Progenitor cell of endocrine pancreas (in vitro differentiated cells): ENCODE measurements at regions not wholly inside any gene's neighbourhood (a gene's known extent, or its start where the extent isn't known, plus 50 kb on each side); places are given as distances from the start of the nearest gene placed in this dataset.

ENCODE experiments used
- DNase-seq: peaks from one replicate; pipeline ENCODE4 v3.0.0; 2021; ENCODE audit warnings: low spot score; ENCODE audit not compliant: unreplicated experiment
- H3K27ac Mint-ChIP-seq: 2 replicates; pipeline ENCODE4 v1.8.0; 2021; ENCODE audit warnings: mild to moderate bottlenecking, moderate library complexity, mixed read lengths
- H3K27me3 Mint-ChIP-seq: 2 replicates; pipeline ENCODE4 v1.8.0; 2021; ENCODE audit warnings: mixed read lengths
- H3K36me3 Mint-ChIP-seq: 2 replicates; pipeline ENCODE4 v1.8.0; 2022; ENCODE audit warnings: mixed read lengths; ENCODE audit not compliant: insufficient read depth
- H3K4me1 Mint-ChIP-seq: 2 replicates; pipeline ENCODE4 v1.8.0; 2021; ENCODE audit warnings: low read depth, mixed read lengths
- H3K4me3 Mint-ChIP-seq: 2 replicates; pipeline ENCODE4 v1.8.0; 2021; ENCODE audit warnings: low read depth, mild to moderate bottlenecking, moderate library complexity, mixed read lengths
- H3K9me3 Mint-ChIP-seq: 2 replicates; pipeline ENCODE4 v1.8.0; 2021; ENCODE audit warnings: low read depth, mixed read lengths
- TF ChIP-seq, protein P1 (sequence below): fragments of 200-600 bp; sonication (generic); IDR thresholded peaks from one replicate; pipeline ENCODE4 v1.5.0; 2021; ENCODE audit warnings: antibody characterized with exemption, mild to moderate bottlenecking; ENCODE audit not compliant: unreplicated experiment

GRCh38 chr4:106496061-106496460 is 127.5 kb upstream of the GIMD1 start:
- peaks cover 2% of the 10 kb centered on the region for H3K36me3 Mint-ChIP-seq
- H3K9me3 Mint-ChIP-seq, result peaks cover 5% of the 10 kb centered on the region
- no peaks in the 10 kb centered on the region for H3K4me1 Mint-ChIP-seq
- TF ChIP-seq, protein P1, sequence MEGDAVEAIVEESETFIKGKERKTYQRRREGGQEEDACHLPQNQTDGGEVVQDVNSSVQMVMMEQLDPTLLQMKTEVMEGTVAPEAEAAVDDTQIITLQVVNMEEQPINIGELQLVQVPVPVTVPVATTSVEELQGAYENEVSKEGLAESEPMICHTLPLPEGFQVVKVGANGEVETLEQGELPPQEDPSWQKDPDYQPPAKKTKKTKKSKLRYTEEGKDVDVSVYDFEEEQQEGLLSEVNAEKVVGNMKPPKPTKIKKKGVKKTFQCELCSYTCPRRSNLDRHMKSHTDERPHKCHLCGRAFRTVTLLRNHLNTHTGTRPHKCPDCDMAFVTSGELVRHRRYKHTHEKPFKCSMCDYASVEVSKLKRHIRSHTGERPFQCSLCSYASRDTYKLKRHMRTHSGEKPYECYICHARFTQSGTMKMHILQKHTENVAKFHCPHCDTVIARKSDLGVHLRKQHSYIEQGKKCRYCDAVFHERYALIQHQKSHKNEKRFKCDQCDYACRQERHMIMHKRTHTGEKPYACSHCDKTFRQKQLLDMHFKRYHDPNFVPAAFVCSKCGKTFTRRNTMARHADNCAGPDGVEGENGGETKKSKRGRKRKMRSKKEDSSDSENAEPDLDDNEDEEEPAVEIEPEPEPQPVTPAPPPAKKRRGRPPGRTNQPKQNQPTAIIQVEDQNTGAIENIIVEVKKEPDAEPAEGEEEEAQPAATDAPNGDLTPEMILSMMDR, result no peak
- no peaks in the 10 kb centered on the region for H3K27me3 Mint-ChIP-seq
- no peak for DNase-seq
- H3K4me3 Mint-ChIP-seq, result no peak overlapping the region
- H3K27ac Mint-ChIP-seq, result no peak overlapping the region

DNA sequence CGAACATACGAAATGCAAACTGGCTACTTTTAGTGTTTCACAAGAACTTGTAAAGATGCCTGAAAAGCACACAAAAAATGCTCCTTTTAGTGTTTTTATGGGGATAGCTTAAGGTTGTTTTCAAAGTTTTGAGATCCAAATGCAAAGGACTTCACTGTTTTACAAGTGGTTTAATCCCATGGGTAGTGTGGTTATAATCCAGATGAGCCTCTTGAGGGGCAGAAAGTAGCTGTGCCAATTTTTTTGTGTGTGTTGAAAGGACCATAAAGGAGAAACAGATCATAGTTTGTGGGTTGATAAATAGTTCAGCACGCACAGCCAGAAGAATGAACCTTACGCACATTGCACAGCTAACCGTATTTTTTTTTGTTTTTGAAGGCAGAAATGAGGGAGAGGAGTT is 126.9 kb upstream of the GIMD1 start:
- TF ChIP-seq, protein P1, result no peak
- no peak overlapping the region for H3K27ac Mint-ChIP-seq
- no peak overlapping the region for H3K4me3 Mint-ChIP-seq
- no peaks in the 10 kb centered on the region for H3K4me1 Mint-ChIP-seq
- peaks cover 5% of the 10 kb centered on the region for H3K9me3 Mint-ChIP-seq
- no peak for DNase-seq
- peaks cover 2% of the 10 kb centered on the region for H3K36me3 Mint-ChIP-seq
- no peaks in the 10 kb centered on the region for H3K27me3 Mint-ChIP-seq

GRCh38 chr4:106494066-106494465 is 125.5 kb upstream of the GIMD1 start:
- Mint-ChIP-seq H3K27ac (no peak overlapping the region), H3K4me1 (no peaks in the 10 kb centered on the region), H3K9me3 (peaks cover 3% of the 10 kb centered on the region), H3K36me3 (peaks cover 2% of the 10 kb centered on the region), H3K4me3 (no peak overlapping the region), H3K27me3 (no peaks in the 10 kb centered on the region)
- no peak for DNase-seq
- TF ChIP-seq, protein P1, result no peak

DNA sequence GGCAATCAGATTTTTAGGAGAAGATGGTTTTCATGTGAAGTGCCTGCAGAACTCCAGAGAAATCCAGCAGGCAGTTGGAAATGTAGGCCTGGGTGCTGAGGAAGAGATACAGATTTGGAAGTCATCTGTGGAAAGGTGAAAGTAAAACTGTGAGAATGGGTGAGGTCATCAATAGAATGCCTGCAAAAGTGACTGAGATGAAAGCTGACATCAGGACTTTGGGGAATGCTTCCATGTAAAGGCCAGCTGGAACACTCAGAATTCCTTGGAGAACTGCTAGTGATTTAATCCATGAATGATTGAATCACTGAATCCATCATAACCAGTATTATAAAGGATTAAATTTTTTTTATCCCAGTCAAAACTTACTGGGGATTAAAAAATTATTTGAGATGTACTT is 124.5 kb upstream of the GIMD1 start:
- Mint-ChIP-seq H3K9me3 (no peaks in the 10 kb centered on the region), H3K4me3 (no peak overlapping the region), H3K27ac (no peak overlapping the region), H3K27me3 (no peaks in the 10 kb centered on the region), H3K36me3 (no peaks in the 10 kb centered on the region), H3K4me1 (no peaks in the 10 kb centered on the region)
- TF ChIP-seq, protein P1, result no peak
- DNase-seq, result no peak

- Mint-ChIP-seq H3K4me3 (no peak overlapping the region), H3K27ac (no peak overlapping the region)
Observed at GRCh38 chr4:106486533-106486932, 118.0 kb upstream of the GIMD1 start.

More at GRCh38 chr4:106486533-106486932, 118.0 kb upstream of the GIMD1 start:
- H3K36me3 Mint-ChIP-seq, result no peaks in the 10 kb centered on the region
- TF ChIP-seq, protein P1, result no peak
- no peaks in the 10 kb centered on the region for H3K27me3 Mint-ChIP-seq
- no peaks in the 10 kb centered on the region for H3K9me3 Mint-ChIP-seq
- H3K4me1 Mint-ChIP-seq, result no peaks in the 10 kb centered on the region
- DNase-seq, result no peak
